ENCODE measurements at regions not wholly inside any gene's neighbourhood (a gene's known extent, or its start where the extent isn't known, plus 50 kb on each side); places are given as distances from the start of the nearest gene placed in this dataset.
"Not testable (repeated sequence)": the region's sequence is repeated elsewhere in the genome, so short reads cannot be mapped to it uniquely, and the experiment has no call there.

- DNase-seq = peak; percentile 23
Observed at GRCh38 chrX:129361576-129361975, 161.7 kb downstream of the SMARCA1 start.

GRCh38 chrX:129360175-129360574 is 163.1 kb downstream of the SMARCA1 start:
- peak; percentile 15 for DNase-seq

GRCh38 chrX:129359269-129359668 is 164.0 kb downstream of the SMARCA1 start:
- DNase-seq = no peak

GRCh38 chrX:129357428-129357827 is 165.9 kb downstream of the SMARCA1 start:
- not testable (repeated sequence) for DNase-seq

- DNase-seq = no peak
Observed at GRCh38 chrX:129347291-129347690, 176.0 kb downstream of the SMARCA1 start.

GRCh38 chrX:129346574-129346973 is 176.7 kb downstream of the SMARCA1 start:
- DNase-seq = no peak

GRCh38 chrX:129337264-129337663 is 186.0 kb downstream of the SMARCA1 start:
- DNase-seq = not testable (repeated sequence)

- DNase-seq = no peak
Observed at GRCh38 chrX:129323115-129323514, 200.2 kb downstream of the SMARCA1 start.

- peak; percentile 4 for DNase-seq
Observed at GRCh38 chrX:129318375-129318774, 204.9 kb downstream of the SMARCA1 start.

GRCh38 chrX:129316461-129316860 is 206.8 kb downstream of the SMARCA1 start:
- DNase-seq = no peak

GRCh38 chrX:129310000-129310399 is 213.3 kb downstream of the SMARCA1 start:
- no peak for DNase-seq

- DNase-seq = no peak
Observed at GRCh38 chrX:129262912-129263311, 260.4 kb downstream of the SMARCA1 start.

- DNase-seq = not testable (repeated sequence)
Observed at GRCh38 chrX:129255516-129255915, 267.8 kb downstream of the SMARCA1 start.

- no peak for DNase-seq
Observed at GRCh38 chrX:129249563-129249962, 273.7 kb downstream of the SMARCA1 start.

GRCh38 chrX:129247642-129248041 is 275.6 kb downstream of the SMARCA1 start:
- DNase-seq = no peak

GRCh38 chrX:129239371-129239770 is 283.9 kb downstream of the SMARCA1 start:
- no peak for DNase-seq

GRCh38 chrX:129238011-129238410 is 285.3 kb downstream of the SMARCA1 start:
- DNase-seq = no peak

- no peak for DNase-seq
Observed at GRCh38 chrX:129235903-129236302, 287.4 kb downstream of the SMARCA1 start.

GRCh38 chrX:129233786-129234185 is 289.5 kb downstream of the SMARCA1 start:
- no peak for DNase-seq

- DNase-seq = no peak
Observed at GRCh38 chrX:129230850-129231512, 292.3 kb downstream of the SMARCA1 start.

GRCh38 chrX:129230168-129230567 is 293.1 kb downstream of the SMARCA1 start:
- DNase-seq = no peak

- peak; percentile 44 for DNase-seq
Observed at GRCh38 chrX:129227366-129227765, 295.9 kb downstream of the SMARCA1 start.

GRCh38 chrX:129193357-129193756 is 329.9 kb downstream of the SMARCA1 start:
- peak; percentile 4 for DNase-seq

GRCh38 chrX:129188231-129188630 is 335.1 kb downstream of the SMARCA1 start:
- no peak for DNase-seq

Data from renal pelvis (tissue), 1 donor.